ENCODE measurements at regions not wholly inside any gene's neighbourhood (a gene's known extent, or its start where the extent isn't known, plus 50 kb on each side); places are given as distances from the start of the nearest gene placed in this dataset.
"Not testable (repeated sequence)": the region's sequence is repeated elsewhere in the genome, so short reads cannot be mapped to it uniquely, and the experiment has no call there.

DNA sequence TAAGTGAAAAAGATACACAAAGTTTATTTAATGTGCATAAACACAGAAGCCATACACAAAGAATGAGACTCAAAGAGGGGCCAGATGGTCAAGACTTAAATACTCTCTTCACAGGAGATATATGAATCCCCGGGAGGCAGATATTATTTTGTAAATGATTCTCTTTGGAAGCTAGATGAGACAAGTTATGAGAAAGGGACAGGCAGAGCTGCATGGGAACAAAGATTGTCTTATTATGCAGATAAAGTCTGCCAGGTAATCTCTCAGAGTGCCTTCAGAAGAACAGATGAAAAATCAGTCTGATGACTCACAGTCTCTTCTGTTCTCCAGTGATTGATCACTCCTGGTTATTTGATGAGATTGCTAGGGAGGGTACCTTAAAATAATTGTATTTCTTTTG, 89.0 kb downstream of the NAF1 start:
- no peak for DNase-seq

- DNase-seq: no peak
These were observed 94.5 kb downstream of the NAF1 start for GRCh38 chr4:163072222-163072621.

GRCh38 chr4:163071308-163071707, 95.4 kb downstream of the NAF1 start:
- no peak for DNase-seq

DNA sequence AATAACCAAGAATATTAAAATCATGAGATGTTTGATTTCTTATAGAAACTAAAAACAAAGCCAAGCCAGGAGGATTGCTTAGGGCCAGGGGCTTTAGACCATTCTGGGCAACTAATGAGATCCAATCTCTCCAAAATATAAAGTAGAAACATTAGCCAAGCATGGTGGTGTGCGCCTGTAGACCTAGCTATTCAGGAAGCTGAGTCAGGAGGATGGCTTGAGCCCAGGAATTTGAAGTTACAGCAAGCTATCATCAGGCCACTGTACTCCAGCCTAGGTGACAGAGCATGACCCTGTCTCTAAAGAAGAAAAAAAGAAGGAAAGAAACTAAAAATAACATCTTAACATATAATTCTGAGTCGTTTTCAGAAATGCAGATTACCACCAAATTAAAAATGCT, 96.7 kb downstream of the NAF1 start:
- DNase-seq: no peak

DNA sequence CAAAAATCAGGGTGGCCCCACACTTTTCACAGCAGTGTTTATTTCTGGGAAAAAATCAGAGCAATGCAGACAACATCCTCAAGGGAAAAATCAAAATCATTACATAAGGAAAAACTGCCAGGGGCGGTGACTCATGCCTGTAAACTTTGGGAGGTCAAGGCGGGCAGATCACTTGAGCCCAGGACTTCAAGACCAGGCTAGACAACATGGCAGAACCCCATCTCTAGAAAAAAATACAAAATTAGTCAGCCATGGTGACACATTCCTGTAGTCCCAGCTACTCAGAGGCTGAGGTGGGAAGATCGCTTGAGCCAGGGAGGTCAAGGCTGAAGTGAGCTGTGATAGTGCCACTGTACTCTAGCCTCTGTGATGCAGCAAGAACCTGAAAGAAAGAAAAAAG, 102.8 kb downstream of the NAF1 start:
- DNase-seq: no peak

- no peak for DNase-seq
These were observed 118.2 kb downstream of the NAF1 start for GRCh38 chr4:163048447-163048846.

GRCh38 chr4:163042306-163042705, 124.4 kb downstream of the NAF1 start:
- DNase-seq: no peak

DNA sequence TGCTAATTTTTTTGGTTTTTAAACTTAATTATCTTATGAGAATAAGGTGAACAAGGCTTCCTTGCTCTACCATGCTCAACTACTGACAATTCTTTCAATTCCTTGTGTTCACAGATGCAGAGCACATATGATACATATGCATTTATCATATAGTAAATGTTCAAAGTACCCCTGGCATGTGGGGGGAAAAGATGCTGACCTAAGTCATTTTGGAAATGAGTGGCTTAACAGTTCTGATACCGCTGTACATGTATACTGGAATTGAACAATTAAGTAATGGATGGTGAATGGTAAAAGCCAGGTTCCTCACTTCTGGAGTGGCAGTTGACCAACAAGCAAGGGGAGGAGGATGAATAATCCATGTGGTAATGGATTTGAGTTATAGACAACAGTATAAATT, 149.6 kb downstream of the NAF1 start:
- no peak for DNase-seq

GRCh38 chr4:163012816-163013215, 153.9 kb downstream of the NAF1 start:
- no peak for DNase-seq

DNA sequence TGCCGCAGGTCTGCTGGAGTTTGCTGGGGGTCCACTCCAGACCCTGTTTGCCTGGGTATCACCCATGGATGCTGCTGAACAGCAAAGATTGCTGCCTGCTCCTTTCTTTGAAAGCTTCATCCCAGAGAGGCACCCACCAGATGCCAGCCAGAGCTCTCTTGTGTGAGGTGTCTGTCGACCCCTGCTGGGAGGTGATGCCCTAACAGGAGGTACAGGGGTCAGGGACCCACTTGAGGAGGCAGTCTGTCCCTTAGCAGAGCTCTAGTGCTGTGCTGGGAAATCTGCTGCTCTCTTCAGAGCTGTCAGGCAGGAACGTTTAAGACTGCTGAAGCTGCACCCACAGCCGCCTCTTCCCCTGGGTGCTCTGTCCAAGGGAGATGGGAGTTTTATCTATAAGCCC, 162.7 kb downstream of the NAF1 start:
- no peak for DNase-seq

- no peak for DNase-seq
These were observed 178.2 kb downstream of the NAF1 start for GRCh38 chr4:162988530-162988929.

- no peak for DNase-seq
These were observed 181.6 kb downstream of the NAF1 start for GRCh38 chr4:162985131-162985530.

- no peak for DNase-seq
These were observed 182.1 kb downstream of the NAF1 start for GRCh38 chr4:162984621-162985020.

DNA sequence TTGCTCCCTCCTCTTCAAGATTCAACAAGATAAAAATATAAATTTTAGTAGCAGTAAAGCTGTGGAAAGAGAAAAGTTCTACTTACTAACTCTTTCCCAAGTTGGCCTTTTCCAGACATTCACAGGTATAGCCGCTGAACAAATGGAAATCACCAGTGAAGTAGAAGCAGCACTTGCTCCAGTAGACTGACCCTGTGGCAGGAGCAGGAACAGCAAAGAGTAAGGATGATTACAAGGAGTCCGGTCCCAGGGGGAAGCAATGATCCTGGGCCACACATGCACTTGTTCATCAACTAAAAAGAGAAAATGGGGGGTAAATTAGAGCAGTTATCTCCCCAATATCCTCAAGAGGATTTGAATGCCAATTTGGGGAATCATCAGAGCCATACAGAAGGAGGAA, 184.9 kb downstream of the NAF1 start:
- DNase-seq: no peak

- DNase-seq: no peak
These were observed 188.3 kb downstream of the NAF1 start for GRCh38 chr4:162978398-162978797.

GRCh38 chr4:162977788-162978187, 188.9 kb downstream of the NAF1 start:
- DNase-seq: no peak

DNA sequence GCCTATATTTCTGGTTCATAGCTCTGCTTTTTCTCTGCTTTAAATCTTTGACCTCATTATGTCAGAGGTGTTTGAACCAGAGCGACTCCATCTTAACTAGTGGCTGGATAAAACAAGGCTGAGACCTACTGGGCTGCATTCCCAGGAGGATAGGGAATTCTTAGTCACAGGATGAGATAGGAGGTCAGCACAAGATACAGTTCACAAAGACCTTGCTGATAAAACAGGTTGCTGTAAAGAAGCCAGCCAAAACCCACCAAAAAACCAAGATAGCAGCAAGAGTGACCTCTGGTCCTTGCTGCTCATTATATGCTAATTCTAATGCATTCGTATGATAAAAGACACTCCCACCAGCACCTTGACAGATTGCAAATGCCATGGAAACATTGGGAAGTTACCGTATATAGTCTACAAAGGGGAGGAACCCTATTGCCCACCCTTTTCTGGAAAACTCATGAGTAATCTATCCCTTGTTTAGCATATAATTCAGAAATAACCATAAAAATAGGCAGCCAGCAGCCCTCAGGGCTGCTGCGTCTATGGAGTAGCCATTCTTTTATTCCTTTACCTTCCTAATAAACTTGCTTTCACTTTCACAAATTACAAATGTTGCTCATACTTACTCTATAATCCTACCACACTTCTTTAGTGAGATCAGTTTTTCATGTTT, 193.9 kb downstream of the NAF1 start:
- no peak for DNase-seq

DNA sequence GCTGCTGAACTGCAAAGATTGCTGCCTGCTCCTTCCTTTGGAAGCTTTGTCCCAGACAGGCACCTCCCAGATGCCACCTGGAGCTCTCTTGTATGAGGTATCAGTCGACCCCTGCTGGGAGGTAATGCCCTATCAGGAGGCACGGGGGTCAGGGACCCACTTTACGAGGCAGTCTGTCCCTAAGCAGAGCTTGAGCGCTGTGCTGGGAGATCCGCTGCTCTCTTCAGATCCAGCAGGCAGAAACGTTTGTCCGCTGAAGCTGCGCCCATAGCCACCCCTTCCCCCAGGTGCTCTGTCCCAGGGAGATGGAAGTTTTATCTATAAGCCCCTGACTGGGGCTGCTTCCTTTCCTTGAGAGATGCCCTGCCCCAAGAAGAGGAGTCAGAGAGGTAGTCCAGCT, 197.5 kb downstream of the NAF1 start:
- no peak for DNase-seq

GRCh38 chr4:162965978-162966377, 200.7 kb downstream of the NAF1 start:
- DNase-seq: not testable (repeated sequence)

DNA sequence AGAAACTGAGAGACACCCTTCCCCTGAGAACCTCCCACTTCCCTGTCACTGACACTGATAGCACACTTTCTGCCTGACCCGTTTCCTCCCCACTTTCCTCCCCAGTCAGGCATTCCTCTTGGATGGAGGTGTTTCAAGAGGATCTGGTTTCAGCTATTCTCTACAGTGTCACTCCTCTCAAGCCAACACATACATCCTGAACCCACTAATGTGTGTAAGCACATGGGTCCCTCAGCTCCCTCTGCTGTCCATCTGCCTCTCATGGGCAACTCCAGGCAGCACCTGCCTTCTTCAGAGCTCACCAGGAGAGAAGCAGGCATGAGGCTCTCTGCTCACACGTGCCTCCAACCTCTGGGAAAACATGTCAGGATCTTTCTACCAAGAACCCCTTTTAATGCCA, 207.6 kb downstream of the NAF1 start:
- no peak for DNase-seq

GRCh38 chr4:162957521-162958143, 209.1 kb downstream of the NAF1 start:
- DNase-seq: no peak

DNA sequence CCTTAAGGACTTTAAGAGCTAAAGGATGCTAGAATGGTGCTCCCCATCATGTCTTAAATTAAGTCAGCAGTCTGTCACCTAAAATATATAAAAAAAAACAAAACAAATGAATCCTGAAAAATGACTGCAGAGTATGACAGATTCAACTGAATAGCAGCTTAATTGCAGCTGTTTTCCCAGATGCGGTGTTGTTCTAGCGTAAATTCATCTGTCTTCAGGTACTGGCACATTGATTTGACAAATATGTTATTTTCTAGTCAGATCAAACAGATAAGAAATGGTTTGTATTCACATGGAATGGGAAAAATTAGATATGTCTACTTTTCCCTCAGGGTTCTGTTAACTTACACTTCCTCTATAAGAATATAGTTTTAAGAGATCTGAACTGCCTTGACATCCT, 211.7 kb downstream of the NAF1 start:
- DNase-seq: no peak

- no peak for DNase-seq
These were observed 214.5 kb downstream of the NAF1 start for GRCh38 chr4:162952232-162952631.

DNA sequence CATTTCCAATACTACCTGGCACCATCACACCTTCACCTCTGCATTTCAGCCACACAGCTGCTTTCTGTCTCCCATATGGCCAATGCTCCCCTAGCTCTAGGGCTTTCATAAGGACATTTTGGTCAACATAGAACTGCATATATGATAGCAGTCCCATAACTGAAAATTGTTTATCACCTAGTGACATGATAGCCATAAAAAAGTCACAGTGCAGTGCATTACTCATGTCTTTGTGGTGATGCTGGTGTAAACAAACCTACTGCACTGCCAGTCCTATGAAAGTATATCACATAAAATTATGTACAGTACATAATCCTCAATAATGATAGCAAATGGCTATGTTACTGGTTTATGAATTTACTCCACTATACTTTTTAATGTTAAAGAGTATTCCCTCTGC, 221.0 kb downstream of the NAF1 start:
- no peak for DNase-seq

GRCh38 chr4:162943263-162943662, 223.4 kb downstream of the NAF1 start:
- no peak for DNase-seq

Measured in NCI-H2081 treated with DMSO at 0.1 percent for 48 hours (cell line).